ENCODE measurements at regions not wholly inside any gene's neighbourhood (a gene's known extent, or its start where the extent isn't known, plus 50 kb on each side); places are given as distances from the start of the nearest gene placed in this dataset.

DNA sequence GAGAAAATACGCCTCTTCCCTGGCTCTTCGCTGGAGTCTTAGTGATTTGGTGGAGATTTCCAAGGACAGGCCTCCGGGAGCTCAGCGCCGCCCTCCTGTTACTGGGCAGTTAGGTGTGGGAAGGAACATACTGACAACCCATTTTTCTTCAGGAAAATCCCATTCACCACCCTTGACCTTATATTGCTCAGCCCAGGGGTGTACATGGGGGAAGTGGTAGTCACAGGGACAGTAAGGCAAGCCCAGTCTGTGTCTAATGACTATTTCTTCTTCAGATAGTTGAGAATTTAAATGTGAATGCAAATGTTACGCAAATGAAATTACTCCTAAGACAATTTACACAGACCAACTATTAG lies 119.4 kb downstream of the UQCRFS1 start:
- no peak for DNase-seq (ENCODE audit: low spot score)

DNA sequence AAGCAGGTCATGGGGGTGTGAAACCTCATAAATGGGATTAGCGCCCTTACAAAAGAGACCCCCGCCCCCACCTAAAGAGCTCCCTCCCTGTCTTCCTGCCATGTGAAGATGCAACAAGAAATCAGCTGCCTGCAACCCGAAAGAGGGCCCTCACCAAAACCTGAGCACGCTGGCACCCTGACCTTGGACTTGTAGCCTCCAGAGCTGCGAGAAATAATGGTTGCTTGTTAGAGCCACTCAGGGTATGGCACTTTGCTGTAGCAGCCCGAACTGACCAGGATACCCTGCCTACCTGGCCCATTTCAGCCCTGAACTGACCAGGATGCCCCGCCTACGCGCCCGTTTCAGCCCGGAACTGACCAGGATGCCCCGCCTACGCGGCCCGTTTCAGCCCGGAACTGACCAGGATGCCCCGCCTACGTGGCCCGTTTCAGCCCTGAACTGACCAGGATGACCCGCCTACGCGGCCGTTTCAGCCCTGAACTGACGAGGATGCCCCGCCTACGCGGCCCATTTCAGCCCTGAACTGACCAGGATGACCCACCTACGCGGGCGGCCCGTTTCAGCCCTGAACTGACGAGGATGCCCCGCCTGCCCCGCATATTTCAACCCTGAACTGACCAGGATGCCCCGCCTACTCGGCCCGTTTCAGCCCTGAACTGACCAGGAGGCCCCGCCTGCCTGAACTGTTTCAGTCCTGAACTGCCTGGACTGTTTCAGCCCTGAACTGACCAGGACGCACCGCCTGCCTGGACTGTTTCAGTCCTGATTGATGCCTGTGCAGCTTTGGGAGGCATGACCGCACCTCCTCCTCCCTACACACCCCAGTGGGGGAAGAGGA lies 120.0 kb downstream of the UQCRFS1 start:
- no peak for DNase-seq (ENCODE audit: low spot score)

DNA sequence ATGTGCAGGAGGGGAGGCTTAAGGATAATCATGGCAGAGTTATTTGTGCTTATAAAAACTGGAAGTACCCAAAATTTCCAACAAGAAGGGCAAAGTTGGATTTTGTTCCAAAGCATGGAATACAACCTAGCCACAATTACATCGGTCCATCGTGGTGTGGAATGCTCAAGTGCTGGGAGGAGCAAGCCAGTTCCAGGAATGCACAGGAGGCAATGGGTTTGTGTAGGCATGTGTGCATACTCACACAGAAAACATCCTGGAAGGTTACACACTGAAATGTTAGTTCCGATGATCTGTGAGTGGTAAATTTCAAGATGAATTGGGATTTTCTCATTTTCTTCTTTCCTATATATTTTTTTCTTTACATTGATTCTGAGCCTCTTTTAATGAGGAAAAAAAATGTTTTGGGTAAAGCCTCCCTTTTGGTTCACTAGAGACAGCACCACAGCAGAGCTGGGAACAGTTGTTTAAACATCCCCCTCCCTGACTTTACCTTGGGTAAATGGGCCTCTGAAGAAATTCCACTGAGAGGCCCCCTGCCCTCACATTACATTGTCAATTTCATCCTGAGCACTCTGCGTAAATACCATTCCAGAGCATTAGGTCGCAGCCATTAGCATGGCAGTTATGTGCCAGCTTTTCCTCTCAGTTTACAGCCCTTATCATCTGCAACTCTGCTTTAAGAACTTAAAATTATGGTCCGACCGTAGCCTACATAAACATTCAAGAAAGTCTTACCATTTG lies 122.0 kb downstream of the UQCRFS1 start:
- DNase-seq (ENCODE audit: low spot score) = no peak

- DNase-seq (ENCODE audit: low spot score) = no peak
These were observed 123.6 kb downstream of the UQCRFS1 start for GRCh38 chr19:29089315-29089870.

- DNase-seq (ENCODE audit: low spot score) = peak; percentile 13
These were observed 124.2 kb downstream of the UQCRFS1 start for GRCh38 chr19:29088761-29089160.

GRCh38 chr19:29086646-29087045 lies 126.3 kb downstream of the UQCRFS1 start:
- no peak for DNase-seq (ENCODE audit: low spot score)

DNA sequence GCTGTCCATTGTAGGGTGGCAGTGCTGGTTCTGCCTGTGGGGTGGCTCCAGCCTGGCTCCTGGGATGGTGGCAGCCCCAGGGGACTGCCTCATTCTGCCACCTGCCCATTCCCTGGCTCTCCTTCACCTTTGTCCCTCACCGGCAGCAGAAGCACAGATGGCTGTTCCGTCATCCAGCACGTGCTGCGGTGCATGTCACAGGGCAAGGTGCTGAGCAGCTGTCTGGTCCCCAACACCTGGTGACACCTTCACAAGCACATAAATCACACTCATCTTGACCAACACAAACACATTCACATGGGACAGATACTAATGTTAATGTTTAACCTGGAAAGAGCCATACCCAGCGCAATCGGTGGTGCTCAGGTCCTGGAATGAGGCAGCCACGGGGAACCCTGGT lies 126.8 kb downstream of the UQCRFS1 start:
- DNase-seq (ENCODE audit: low spot score) = no peak

GRCh38 chr19:29085630-29086029 lies 127.3 kb downstream of the UQCRFS1 start:
- no peak for DNase-seq (ENCODE audit: low spot score)

GRCh38 chr19:29085206-29085605 lies 127.7 kb downstream of the UQCRFS1 start:
- DNase-seq (ENCODE audit: low spot score) = no peak

GRCh38 chr19:29084266-29084665 lies 128.7 kb downstream of the UQCRFS1 start:
- no peak for DNase-seq (ENCODE audit: low spot score)

- no peak for DNase-seq (ENCODE audit: low spot score)
These were observed 129.1 kb downstream of the UQCRFS1 start for GRCh38 chr19:29083863-29084262.

DNA sequence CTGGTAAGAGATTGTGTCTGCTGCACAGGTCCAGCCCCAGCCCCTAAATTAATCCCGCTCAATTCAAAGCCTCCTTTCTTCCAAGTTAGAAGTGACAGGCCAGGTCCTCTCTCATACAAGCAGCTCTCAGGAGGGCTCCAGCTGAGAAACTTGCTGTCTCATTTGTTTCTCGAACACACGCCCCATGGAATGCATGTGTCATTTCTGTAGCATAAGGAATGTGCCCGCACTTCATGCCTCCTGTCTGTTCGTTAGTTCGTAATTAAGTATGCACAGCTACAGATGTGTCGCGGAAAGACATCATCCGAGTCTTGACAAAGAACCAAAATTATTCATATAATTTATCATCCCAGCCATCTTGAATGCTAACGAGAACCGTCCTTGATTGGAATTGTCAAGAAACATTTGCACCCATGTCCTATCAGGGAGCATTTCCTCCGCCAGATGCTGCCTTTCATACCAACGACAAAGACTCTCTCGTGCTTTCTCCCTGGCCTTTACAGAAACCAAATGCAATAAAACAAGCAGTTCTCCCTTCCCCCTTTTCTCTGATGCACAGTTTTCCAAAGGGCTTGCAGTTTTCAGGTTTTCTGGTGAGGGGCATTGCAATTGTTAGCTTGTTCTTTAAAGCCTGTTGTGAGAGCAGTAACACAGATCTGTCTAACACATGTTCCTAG lies 133.5 kb downstream of the UQCRFS1 start:
- DNase-seq (ENCODE audit: low spot score) = no peak

DNA sequence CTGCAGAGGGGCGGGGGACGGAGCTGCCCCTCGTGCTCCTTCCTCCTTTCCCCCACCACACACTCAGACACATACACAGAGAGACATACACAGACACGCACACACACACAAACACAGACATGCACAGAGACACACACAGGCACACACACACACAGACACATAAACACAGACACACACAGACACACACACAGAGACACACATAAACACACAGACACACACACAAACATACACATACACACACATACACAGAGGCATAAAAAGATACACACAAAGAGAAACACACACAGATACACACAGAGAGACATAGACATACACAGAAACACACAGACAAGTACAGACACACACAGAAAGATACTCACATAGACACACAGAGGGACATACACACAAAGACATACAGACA lies 136.0 kb downstream of the UQCRFS1 start:
- no peak for DNase-seq (ENCODE audit: low spot score)

DNA sequence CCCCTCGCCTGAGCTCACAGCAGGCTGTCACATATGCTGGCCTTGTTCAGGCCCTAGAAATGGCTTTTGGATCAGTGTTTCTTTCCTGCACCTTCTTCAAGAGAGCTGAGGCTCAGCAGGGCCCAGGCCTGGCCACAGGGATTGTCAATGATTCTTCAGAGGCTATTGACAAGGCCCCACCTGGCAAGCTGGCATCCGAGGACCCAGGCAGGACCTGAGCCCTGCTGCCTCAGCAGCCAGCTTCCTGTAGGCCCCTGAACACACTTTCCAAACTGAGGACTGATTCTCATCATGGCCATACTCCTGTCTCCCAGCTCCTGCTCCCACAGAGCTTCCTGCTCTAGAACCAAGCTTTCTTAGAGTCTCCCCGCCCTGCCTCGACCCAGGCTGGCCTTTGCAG lies 136.8 kb downstream of the UQCRFS1 start:
- DNase-seq (ENCODE audit: low spot score) = no peak

DNA sequence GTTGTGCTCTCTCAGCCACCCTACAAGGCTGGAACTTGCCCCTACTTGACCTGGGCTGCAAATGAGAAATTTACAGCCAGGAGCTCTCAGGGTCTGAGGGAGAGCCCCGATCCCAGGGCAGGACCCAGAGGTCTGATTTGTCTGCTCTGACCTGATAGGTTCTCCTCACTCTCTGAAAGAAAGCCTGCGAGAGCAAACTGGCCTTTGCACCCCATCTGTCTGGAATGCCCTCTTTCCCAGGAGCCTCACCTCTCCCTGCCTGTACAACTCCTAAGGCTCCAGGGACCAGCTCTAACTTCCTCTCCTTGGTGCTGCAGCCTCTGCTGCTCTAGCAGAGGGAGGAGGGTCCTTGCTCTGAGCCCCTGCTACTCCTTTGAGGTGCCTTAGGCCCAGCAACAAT lies 137.8 kb downstream of the UQCRFS1 start:
- no peak for DNase-seq (ENCODE audit: low spot score)

GRCh38 chr19:29074579-29074978 lies 138.4 kb downstream of the UQCRFS1 start:
- DNase-seq (ENCODE audit: low spot score) = no peak

GRCh38 chr19:29067831-29068230 lies 145.1 kb downstream of the UQCRFS1 start:
- DNase-seq (ENCODE audit: low spot score) = no peak

GRCh38 chr19:29062475-29063435 lies 150.2 kb downstream of the UQCRFS1 start:
- DNase-seq (ENCODE audit: low spot score) = no peak

DNA sequence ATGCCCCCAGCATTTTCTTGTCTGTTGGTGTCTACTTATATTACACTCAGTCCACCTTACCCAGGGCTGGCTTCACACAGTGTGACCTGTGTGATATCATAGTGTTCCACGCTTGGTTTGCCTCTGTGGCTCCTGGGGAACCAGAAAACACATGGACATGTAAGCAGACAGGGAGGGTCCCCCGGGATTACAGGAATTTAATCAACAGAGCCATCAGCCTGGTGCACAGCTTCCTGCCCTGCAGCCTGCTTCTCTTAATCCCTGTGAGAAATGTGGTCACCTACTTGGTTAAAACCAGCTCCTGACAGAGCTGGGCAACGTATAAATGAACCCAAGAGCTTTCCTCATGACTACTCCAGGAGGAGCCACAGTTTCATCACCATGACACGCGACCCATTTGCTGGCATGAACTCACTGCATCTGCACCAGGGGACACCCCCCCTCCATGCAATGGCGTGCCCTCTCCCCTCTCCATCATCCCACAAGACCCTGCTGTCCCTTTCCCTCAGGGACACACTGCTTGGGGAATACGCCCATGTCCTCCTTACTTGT lies 152.1 kb downstream of the UQCRFS1 start:
- no peak for DNase-seq (ENCODE audit: low spot score)

DNA sequence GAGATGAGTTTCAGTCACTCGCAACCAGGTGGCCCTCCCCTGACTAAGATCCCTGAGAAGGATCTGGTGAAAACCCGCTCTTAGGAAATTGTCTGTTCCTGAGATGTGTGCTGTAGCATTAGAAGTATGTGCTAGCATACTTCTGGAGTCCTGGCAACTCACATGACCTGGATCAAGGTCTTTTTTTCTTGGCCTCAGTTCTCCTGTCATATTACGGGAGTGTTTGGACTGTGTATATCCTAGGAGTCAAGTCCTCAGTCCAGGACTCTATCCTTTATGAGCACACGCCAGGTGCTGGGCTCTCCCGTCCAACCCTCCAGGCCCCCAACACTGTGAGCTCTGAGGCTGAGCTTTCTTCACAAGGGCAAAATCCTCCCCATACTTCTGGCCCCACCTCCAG lies 156.4 kb downstream of the UQCRFS1 start:
- DNase-seq (ENCODE audit: low spot score) = no peak

Measured in globus pallidus (tissue), 1 donor.